ENCODE measurements at regions not wholly inside any gene's neighbourhood (a gene's known extent, or its start where the extent isn't known, plus 50 kb on each side); places are given as distances from the start of the nearest gene placed in this dataset.

DNA sequence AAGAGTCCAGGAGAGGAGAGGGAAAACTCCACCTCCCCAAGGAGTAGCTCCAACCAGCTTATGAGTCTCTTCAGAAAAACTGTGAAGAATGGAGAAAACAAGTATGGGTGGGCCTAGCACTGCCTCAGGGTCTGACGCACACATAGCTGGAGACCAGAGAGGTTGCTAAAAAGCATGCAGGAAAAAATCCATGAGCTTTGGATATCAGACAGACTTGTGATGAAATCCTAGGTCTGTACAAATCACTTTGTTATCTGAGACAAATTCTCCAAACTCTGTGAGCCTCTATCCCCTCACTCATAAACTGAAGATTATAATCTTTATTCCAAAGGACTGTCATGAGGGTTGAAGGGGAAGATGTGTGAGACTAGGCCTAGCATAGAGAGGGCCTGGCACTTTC is 141.5 kb upstream of the FGGY start:
- TF ChIP-seq, protein P1, sequence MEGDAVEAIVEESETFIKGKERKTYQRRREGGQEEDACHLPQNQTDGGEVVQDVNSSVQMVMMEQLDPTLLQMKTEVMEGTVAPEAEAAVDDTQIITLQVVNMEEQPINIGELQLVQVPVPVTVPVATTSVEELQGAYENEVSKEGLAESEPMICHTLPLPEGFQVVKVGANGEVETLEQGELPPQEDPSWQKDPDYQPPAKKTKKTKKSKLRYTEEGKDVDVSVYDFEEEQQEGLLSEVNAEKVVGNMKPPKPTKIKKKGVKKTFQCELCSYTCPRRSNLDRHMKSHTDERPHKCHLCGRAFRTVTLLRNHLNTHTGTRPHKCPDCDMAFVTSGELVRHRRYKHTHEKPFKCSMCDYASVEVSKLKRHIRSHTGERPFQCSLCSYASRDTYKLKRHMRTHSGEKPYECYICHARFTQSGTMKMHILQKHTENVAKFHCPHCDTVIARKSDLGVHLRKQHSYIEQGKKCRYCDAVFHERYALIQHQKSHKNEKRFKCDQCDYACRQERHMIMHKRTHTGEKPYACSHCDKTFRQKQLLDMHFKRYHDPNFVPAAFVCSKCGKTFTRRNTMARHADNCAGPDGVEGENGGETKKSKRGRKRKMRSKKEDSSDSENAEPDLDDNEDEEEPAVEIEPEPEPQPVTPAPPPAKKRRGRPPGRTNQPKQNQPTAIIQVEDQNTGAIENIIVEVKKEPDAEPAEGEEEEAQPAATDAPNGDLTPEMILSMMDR (IDR thresholded peaks at IDR 0.05; ENCODE audit: poor library complexity, severe bottlenecking), result no peak
- no peak for ATAC-seq (ENCODE audit: low read depth)

DNA sequence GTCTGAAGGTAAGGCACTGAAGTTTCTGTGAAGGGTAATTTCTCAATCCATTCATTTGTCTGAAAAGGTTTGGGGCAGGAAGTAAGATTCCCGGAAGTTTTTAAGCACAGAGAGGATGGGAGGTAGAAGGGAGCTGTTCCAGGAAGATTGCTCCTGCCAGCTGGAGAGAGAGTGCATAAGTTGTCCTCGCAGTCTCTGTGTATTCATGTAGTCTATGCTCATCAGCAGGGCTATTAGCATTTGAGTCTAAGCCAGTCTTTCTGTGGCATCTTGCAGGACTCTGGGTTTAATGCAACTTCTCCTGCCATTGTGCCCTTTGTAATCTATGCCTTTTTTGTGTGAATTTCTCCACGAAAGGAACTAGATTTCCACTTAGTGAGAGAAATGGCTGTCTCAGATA is 140.8 kb upstream of the FGGY start:
- H3K4me1 ChIP-seq (ENCODE audit: insufficient read depth, poor library complexity, severe bottlenecking), result peaks cover 13% of the 10 kb centered on the region
- H3K27ac ChIP-seq (ENCODE audit: poor library complexity, severe bottlenecking), result no peak overlapping the region

More for the DNA sequence above, 141.5 kb upstream of the FGGY start:
- DNase-seq (ENCODE audit: low spot score), result no peak
- Histone ChIP-seq H3K27me3 (ENCODE audit: insufficient read depth, poor library complexity, severe bottlenecking) (no peaks in the 10 kb centered on the region), H3K4me3 (ENCODE audit: severe bottlenecking) (no peak overlapping the region), H3K9me3 (ENCODE audit: severe bottlenecking) (peaks cover 5% of the 10 kb centered on the region), H3K36me3 (ENCODE audit: low read depth) (no peaks in the 10 kb centered on the region), H3K27ac (ENCODE audit: poor library complexity, severe bottlenecking) (no peak overlapping the region), H3K4me1 (ENCODE audit: insufficient read depth, poor library complexity, severe bottlenecking) (peaks cover 17% of the 10 kb centered on the region)

DNA sequence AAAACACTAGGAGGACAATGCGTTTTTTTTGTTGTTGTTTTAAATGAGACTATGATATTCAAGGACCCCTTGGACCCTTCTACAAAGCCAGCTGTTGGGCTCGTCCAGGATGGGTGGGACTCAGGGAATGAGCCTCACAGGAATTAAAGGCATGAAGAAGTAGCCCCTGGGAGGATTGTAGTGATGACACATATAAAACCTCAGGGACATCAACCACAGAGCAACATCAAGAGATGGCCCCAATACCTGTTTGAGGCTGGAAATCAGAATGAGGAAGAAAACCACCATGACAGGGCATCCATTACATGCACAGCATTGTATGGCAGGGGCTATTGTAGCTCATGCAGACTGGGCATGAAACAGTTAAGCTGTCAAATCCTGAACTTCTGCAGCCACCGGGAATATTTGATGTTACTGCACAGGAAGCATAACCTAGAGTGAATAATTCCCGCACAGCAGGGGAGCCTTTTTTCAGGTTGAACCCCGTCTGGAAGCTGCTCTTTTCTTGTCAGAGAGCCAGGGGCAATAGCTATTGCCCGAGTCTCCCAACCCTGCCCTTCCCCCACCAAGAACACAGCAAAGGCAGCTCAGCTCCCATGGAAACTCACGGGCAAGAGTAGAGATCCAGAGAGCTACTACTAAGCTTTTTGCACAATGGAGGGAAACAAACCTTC is 140.2 kb upstream of the FGGY start:
- no peak overlapping the region for H3K27ac ChIP-seq (ENCODE audit: poor library complexity, severe bottlenecking)
- DNase-seq (ENCODE audit: low spot score), result no peak

More for the DNA sequence above, 140.8 kb upstream of the FGGY start:
- ATAC-seq (ENCODE audit: low read depth), result no peak
- TF ChIP-seq, protein P1 (IDR thresholded peaks at IDR 0.05; ENCODE audit: poor library complexity, severe bottlenecking), result no peak
- no peaks in the 10 kb centered on the region for H3K27me3 ChIP-seq (ENCODE audit: insufficient read depth, poor library complexity, severe bottlenecking)
- no peak for DNase-seq (ENCODE audit: low spot score)
- no peak overlapping the region for H3K4me3 ChIP-seq (ENCODE audit: severe bottlenecking)
- H3K36me3 ChIP-seq (ENCODE audit: low read depth), result no peaks in the 10 kb centered on the region
- peaks cover 5% of the 10 kb centered on the region for H3K9me3 ChIP-seq (ENCODE audit: severe bottlenecking)

DNA sequence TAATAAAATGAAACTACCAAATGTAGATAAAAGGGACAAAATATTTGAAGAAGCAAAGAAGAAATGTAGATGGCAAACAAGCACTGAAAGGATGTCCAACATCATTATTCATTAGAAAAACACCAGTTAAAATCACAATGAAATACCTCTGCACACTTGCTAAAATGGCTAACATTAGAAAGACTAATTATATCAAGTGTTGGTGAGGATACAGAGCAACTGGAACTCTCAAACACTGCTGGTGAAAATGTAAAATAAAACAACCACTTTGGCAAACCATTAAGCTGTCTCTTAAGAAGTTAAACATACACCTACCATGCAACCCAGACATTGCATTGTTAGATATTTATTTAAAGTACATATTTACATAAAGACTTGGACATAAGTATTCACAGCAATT is 138.6 kb upstream of the FGGY start:
- DNase-seq (ENCODE audit: low spot score) (no peak), ATAC-seq (ENCODE audit: low read depth) (no peak)
- Histone ChIP-seq H3K27ac (ENCODE audit: poor library complexity, severe bottlenecking) (no peak overlapping the region), H3K4me3 (ENCODE audit: severe bottlenecking) (no peak overlapping the region), H3K36me3 (ENCODE audit: low read depth) (no peaks in the 10 kb centered on the region), H3K4me1 (ENCODE audit: insufficient read depth, poor library complexity, severe bottlenecking) (peaks cover 3% of the 10 kb centered on the region), H3K27me3 (ENCODE audit: insufficient read depth, poor library complexity, severe bottlenecking) (no peaks in the 10 kb centered on the region), H3K9me3 (ENCODE audit: severe bottlenecking) (peaks cover 5% of the 10 kb centered on the region)
- TF ChIP-seq, protein P1 (IDR thresholded peaks at IDR 0.05; ENCODE audit: poor library complexity, severe bottlenecking), result no peak

More for the DNA sequence above, 140.2 kb upstream of the FGGY start:
- H3K36me3 ChIP-seq (ENCODE audit: low read depth), result no peaks in the 10 kb centered on the region
- H3K4me1 ChIP-seq (ENCODE audit: insufficient read depth, poor library complexity, severe bottlenecking), result peaks cover 7% of the 10 kb centered on the region
- H3K9me3 ChIP-seq (ENCODE audit: severe bottlenecking), result peaks cover 5% of the 10 kb centered on the region
- TF ChIP-seq, protein P1 (IDR thresholded peaks at IDR 0.05; ENCODE audit: poor library complexity, severe bottlenecking), result no peak
- no peak for ATAC-seq (ENCODE audit: low read depth)
- H3K27me3 ChIP-seq (ENCODE audit: insufficient read depth, poor library complexity, severe bottlenecking), result no peaks in the 10 kb centered on the region
- no peak overlapping the region for H3K4me3 ChIP-seq (ENCODE audit: severe bottlenecking)

DNA sequence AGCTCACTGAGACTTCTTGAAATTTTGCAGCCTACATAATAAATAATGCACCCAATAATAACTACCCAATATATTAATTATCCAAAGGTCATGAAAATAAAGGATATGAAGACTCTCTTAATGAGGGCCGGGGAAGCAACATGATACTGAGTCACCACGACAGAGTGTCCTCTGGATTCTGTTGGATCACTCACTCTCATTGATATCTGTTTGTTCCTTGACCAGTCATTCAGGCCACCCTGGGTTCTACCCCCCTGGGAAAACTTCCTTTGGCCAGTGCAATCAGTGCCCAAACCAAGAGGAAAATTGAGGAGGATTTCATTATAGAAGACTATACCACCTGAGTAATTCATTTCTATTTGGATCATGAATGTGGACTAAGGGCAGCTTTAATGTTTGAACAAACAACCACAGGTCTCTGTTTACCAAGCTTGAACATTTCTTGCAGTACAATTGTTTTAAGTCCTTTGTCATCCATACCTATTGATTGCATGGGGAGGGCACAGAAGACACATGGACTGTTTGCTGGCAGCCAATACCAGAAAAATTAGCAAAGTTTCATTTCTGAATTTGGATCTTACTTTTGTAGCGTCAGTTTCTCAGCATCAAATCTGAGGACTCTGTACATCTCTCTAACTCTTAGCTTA is 137.2 kb upstream of the FGGY start:
- ATAC-seq (ENCODE audit: low read depth), result no peak
- Histone ChIP-seq H3K27me3 (ENCODE audit: insufficient read depth, poor library complexity, severe bottlenecking) (no peaks in the 10 kb centered on the region), H3K27ac (ENCODE audit: poor library complexity, severe bottlenecking) (no peak overlapping the region), H3K4me1 (ENCODE audit: insufficient read depth, poor library complexity, severe bottlenecking) (peaks cover 3% of the 10 kb centered on the region), H3K9me3 (ENCODE audit: severe bottlenecking) (peaks cover 5% of the 10 kb centered on the region), H3K4me3 (ENCODE audit: severe bottlenecking) (no peak overlapping the region), H3K36me3 (ENCODE audit: low read depth) (no peaks in the 10 kb centered on the region)
- TF ChIP-seq, protein P1 (IDR thresholded peaks at IDR 0.05; ENCODE audit: poor library complexity, severe bottlenecking), result no peak
- no peak for DNase-seq (ENCODE audit: low spot score)
